HepG2 (cell line): ENCODE measurements at regions not wholly inside any gene's neighbourhood (a gene's known extent, or its start where the extent isn't known, plus 50 kb on each side); places are given as distances from the start of the nearest gene placed in this dataset.

Experiments used
- ARID3A ChIP-seq: IDR thresholded peaks from 2 replicates; pipeline ENCODE4 v1.6.1; 2012; ENCODE audit warnings: low read depth, low read length, improper control_type of control experiment
- BCL6 ChIP-seq: IDR thresholded peaks from 2 replicates; pipeline ENCODE4 v1.6.1; 2016; ENCODE audit warnings: missing genetic modification reagents, missing compliant biosample characterization
- GZF1 ChIP-seq: sonication (generic); formaldehyde crosslinking; IDR thresholded peaks from 2 replicates; pipeline ENCODE4 v1.5.1; 2020; ENCODE audit warnings: mild to moderate bottlenecking, missing genetic modification reagents
- KLF6 ChIP-seq: IDR thresholded peaks from 2 replicates; pipeline ENCODE4 v1.8.0; 2016; ENCODE audit warnings: missing biosample characterization, missing genetic modification reagents
- MLXIP ChIP-seq: sonication (generic); formaldehyde crosslinking; IDR thresholded peaks from 2 replicates; pipeline ENCODE4 v1.9.0; 2021; ENCODE audit warnings: missing genetic modification reagents, borderline replicate concordance
- MTERF4 ChIP-seq: sonication (generic); formaldehyde crosslinking; IDR thresholded peaks from 2 replicates; pipeline ENCODE4 v1.8.0; 2023; ENCODE audit warnings: mild to moderate bottlenecking, missing genetic modification reagents
- NBN ChIP-seq: fragments of 450-650 bp; conservative IDR thresholded peaks from 2 replicates; pipeline ENCODE4 v1.6.1; 2017
- ZHX2 ChIP-seq, 2 experiments: sonication (generic) in 1 of 2; formaldehyde crosslinking in 1 of 2; IDR thresholded peaks; 2 replicates each; pipeline versions ENCODE4 v1.6.1 to v1.9.0; 2014 to 2022; ENCODE audit warnings: antibody characterized with exemption in 1 of 2, borderline replicate concordance in 1 of 2, inconsistent platforms in 1 of 2, low read depth in 1 of 2, missing genetic modification reagents in 1 of 2
- ZNF251 ChIP-seq: sonication (generic); formaldehyde crosslinking; IDR thresholded peaks from 2 replicates; pipeline ENCODE4 v1.9.0; 2021; ENCODE audit warnings: mild to moderate bottlenecking, missing genetic modification reagents
- ZNF446 ChIP-seq: sonication (generic); formaldehyde crosslinking; IDR thresholded peaks from 2 replicates; pipeline ENCODE4 v1.5.0; 2020; ENCODE audit warnings: mild to moderate bottlenecking, missing genetic modification reagents
- ZNF510 ChIP-seq: sonication (generic); formaldehyde crosslinking; IDR thresholded peaks from 2 replicates; pipeline ENCODE4 v1.4.0; 2020; ENCODE audit warnings: low read depth, mild to moderate bottlenecking, missing genetic modification reagents
- ZNF512 ChIP-seq: sonication (generic); formaldehyde crosslinking; IDR thresholded peaks from 2 replicates; pipeline ENCODE4 v1.4.0; 2020; ENCODE audit warnings: mild to moderate bottlenecking, missing genetic modification reagents
- ZNF619 ChIP-seq: sonication (generic); formaldehyde crosslinking; IDR thresholded peaks from 2 replicates; pipeline ENCODE4 v1.4.0; 2020; ENCODE audit warnings: mild to moderate bottlenecking, missing genetic modification reagents
- ZNF737 ChIP-seq: sonication (generic); formaldehyde crosslinking; IDR thresholded peaks from 2 replicates; pipeline ENCODE4 v1.5.0; 2020; ENCODE audit warnings: missing genetic modification reagents, mild to moderate bottlenecking, borderline replicate concordance

- no peak for TF ChIP-seq ZNF512
- no peak for TF ChIP-seq ZNF446 (CRISPR knock-in tag)
- peak; percentile 91 for TF ChIP-seq MTERF4 (CRISPR knock-in tag)
- TF ChIP-seq ZNF510 (CRISPR knock-in tag), result no peak
- no peak for TF ChIP-seq ZNF251
- TF ChIP-seq ARID3A, result no peak
- TF ChIP-seq ZHX2 (IDR thresholded peaks at IDR 0.05; ENCODE audit: low read depth), result no peak
- 0 out of 2 replicates have a peak, but pooled peaks have one; percentile 21 for TF ChIP-seq ZHX2 (CRISPR knock-in tag; IDR thresholded peaks at IDR 0.05; ENCODE audit: borderline replicate concordance)
- no peak for TF ChIP-seq GZF1 (CRISPR knock-in tag)
- no peak for TF ChIP-seq MLXIP (CRISPR knock-in tag)
- no peak; the same call in 1 of the 2 replicates for TF ChIP-seq KLF6 (CRISPR knock-in tag)
- no peak for TF ChIP-seq NBN
- peak; percentile 49; the same call in 1 of the 2 replicates for TF ChIP-seq ZNF619 (CRISPR knock-in tag)
- TF ChIP-seq ZNF737, result no peak
- peak; percentile 69 for TF ChIP-seq BCL6 (CRISPR knock-in tag)
Observed at GRCh38 chr20:50369225-50370035, 140.8 kb upstream of the PTPN1 start (continued).
